HEK293 (cell line): ENCODE measurements at regions not wholly inside any gene's neighbourhood (a gene's known extent, or its start where the extent isn't known, plus 50 kb on each side); places are given as distances from the start of the nearest gene placed in this dataset.
A peak's percentile ranks its signal among the peaks of the same experiment; 100 is the strongest.
"Not testable (repeated sequence)": the region's sequence is repeated elsewhere in the genome, so short reads cannot be mapped to it uniquely, and the experiment has no call there.

Experiments used
- CTCF ChIA-PET: fragments of 350-600 bp; formaldehyde crosslinking; extraction: SDS; loops from one replicate; lab custom pipeline; 2021; ENCODE audit warnings: antibody characterized with exemption; lab: Yijun Ruan, JAX
- POLR2A ChIA-PET: fragments of 300-600 bp; formaldehyde crosslinking; extraction: SDS; loops from one replicate; lab custom pipeline; 2020; ENCODE audit warnings: antibody characterized with exemption, inconsistent platforms; lab: Yijun Ruan, JAX
- H3K27ac ChIP-seq: fragments of 200-500 bp; sonication (Bioruptor generic); 2 replicates; pipeline ENCODE4 v1.5.1; 2014; ENCODE audit warnings: low read depth, low read length, control low read depth, inconsistent platforms; ENCODE audit errors: extremely low read depth
- H3K36me3 ChIP-seq, 2 experiments: fragments of 200-500 bp in 1 of 2; sonication (Bioruptor generic) in 1 of 2; 1 replicate in 1 of 2; 2 replicates in 1 of 2; pipeline ENCODE4 v1.5.1; 2014 to 2017; ENCODE audit warnings: inconsistent platforms in 2 of 2, low read length in 2 of 2; ENCODE audit not compliant: control insufficient read depth in 2 of 2, insufficient read depth in 1 of 2
- H3K4me1 ChIP-seq: fragments of 200-500 bp; sonication (Bioruptor generic); 2 replicates; pipeline ENCODE4 v1.5.1; 2014; ENCODE audit warnings: mild to moderate bottlenecking, low read length, inconsistent platforms; ENCODE audit not compliant: control insufficient read depth, insufficient read depth
- H3K4me3 ChIP-seq: 2 replicates; pipeline ENCODE4 v1.5.1; 2011; ENCODE audit warnings: low read depth, mild to moderate bottlenecking, control low read depth, low read length, moderate library complexity
- H3K9me3 ChIP-seq: fragments of 200-500 bp; sonication (Bioruptor generic); 2 replicates; pipeline ENCODE4 v1.5.1; 2014; ENCODE audit warnings: low read depth, low read length, inconsistent platforms; ENCODE audit not compliant: control insufficient read depth, insufficient read depth
- RBAK ChIP-seq: fragments of 450-650 bp; formaldehyde crosslinking; IDR thresholded peaks from 2 replicates; pipeline ENCODE4 v1.5.1; 2016; ENCODE audit warnings: missing biosample characterization, missing genetic modification characterization
- REPIN1 ChIP-seq: fragments of 450-650 bp; formaldehyde crosslinking; IDR thresholded peaks from 2 replicates; pipeline ENCODE4 v1.5.1; 2017; ENCODE audit warnings: missing biosample characterization, missing genetic modification characterization, low read depth
- SP7 ChIP-seq: fragments of 450-650 bp; formaldehyde crosslinking; IDR thresholded peaks from 2 replicates; pipeline ENCODE4 v1.5.1; 2016; ENCODE audit warnings: missing biosample characterization, missing genetic modification characterization
- YY1 ChIP-seq: fragments of 450-650 bp; formaldehyde crosslinking; IDR thresholded peaks from 2 replicates; pipeline ENCODE4 v1.5.1; 2018; ENCODE audit warnings: missing biosample characterization, missing genetic modification characterization
- ZBTB17 ChIP-seq: fragments of 450-650 bp; formaldehyde crosslinking; IDR thresholded peaks from 2 replicates; pipeline ENCODE4 v1.5.1; 2016; ENCODE audit warnings: missing biosample characterization, missing genetic modification characterization
- ZEB2 ChIP-seq: fragments of 450-650 bp; formaldehyde crosslinking; IDR thresholded peaks from 2 replicates; pipeline ENCODE4 v1.5.1; 2016; ENCODE audit warnings: missing biosample characterization, missing genetic modification characterization
- ZIC2 ChIP-seq: fragments of 450-650 bp; formaldehyde crosslinking; IDR thresholded peaks from 2 replicates; pipeline ENCODE4 v1.5.1; 2016; ENCODE audit warnings: missing biosample characterization, missing genetic modification characterization
- ZNF146 ChIP-seq: fragments of 450-650 bp; formaldehyde crosslinking; IDR thresholded peaks from 2 replicates; pipeline ENCODE4 v1.5.1; 2016; ENCODE audit warnings: missing biosample characterization, missing genetic modification characterization
- ZNF280C ChIP-seq: fragments of 450-650 bp; formaldehyde crosslinking; IDR thresholded peaks from 2 replicates; pipeline ENCODE4 v1.5.1; 2016; ENCODE audit warnings: missing biosample characterization, missing genetic modification characterization
- ZNF324 ChIP-seq: fragments of 450-650 bp; formaldehyde crosslinking; IDR thresholded peaks from 2 replicates; pipeline ENCODE4 v1.5.1; 2016; ENCODE audit warnings: missing biosample characterization, missing genetic modification characterization
- ZNF341 ChIP-seq: fragments of 450-650 bp; formaldehyde crosslinking; IDR thresholded peaks from 2 replicates; pipeline ENCODE4; 2016; ENCODE audit warnings: low read depth, missing biosample characterization, missing genetic modification characterization
- ZNF37A ChIP-seq: fragments of 450-650 bp; IDR thresholded peaks from 2 replicates; pipeline ENCODE4 v1.5.1; 2018; ENCODE audit warnings: missing biosample characterization, missing genetic modification characterization
- ZNF404 ChIP-seq: fragments of 450-650 bp; formaldehyde crosslinking; IDR thresholded peaks from 2 replicates; pipeline ENCODE4 v1.5.1; 2017; ENCODE audit warnings: missing biosample characterization, missing genetic modification characterization
- ZNF560 ChIP-seq: fragments of 450-650 bp; formaldehyde crosslinking; IDR thresholded peaks from 2 replicates; pipeline ENCODE4 v1.5.1; 2017; ENCODE audit warnings: missing biosample characterization, missing genetic modification characterization, borderline replicate concordance
- ZNF571 ChIP-seq: fragments of 450-650 bp; formaldehyde crosslinking; IDR thresholded peaks from 2 replicates; pipeline ENCODE4 v1.5.0; 2017; ENCODE audit warnings: missing biosample characterization, missing genetic modification characterization
- ZNF624 ChIP-seq: fragments of 450-650 bp; formaldehyde crosslinking; IDR thresholded peaks from 2 replicates; pipeline ENCODE4 v1.5.1; 2017; ENCODE audit warnings: missing biosample characterization, missing genetic modification characterization
- ZNF629 ChIP-seq: fragments of 450-650 bp; formaldehyde crosslinking; IDR thresholded peaks from 2 replicates; pipeline ENCODE4 v1.5.1; 2017; ENCODE audit warnings: missing biosample characterization, missing genetic modification characterization
- ZNF830 ChIP-seq: fragments of 450-650 bp; IDR thresholded peaks from 2 replicates; pipeline ENCODE4 v1.5.0; 2018; ENCODE audit warnings: missing biosample characterization, missing genetic modification characterization, low read depth, mild to moderate bottlenecking, moderate library complexity
- ZSCAN16 ChIP-seq: fragments of 450-650 bp; formaldehyde crosslinking; IDR thresholded peaks from 2 replicates; pipeline ENCODE4 v1.5.1; 2016; ENCODE audit warnings: missing biosample characterization, missing genetic modification characterization
- ZSCAN30 ChIP-seq: fragments of 450-650 bp; IDR thresholded peaks from 2 replicates; pipeline ENCODE4 v1.5.1; 2018; ENCODE audit warnings: missing biosample characterization, mild to moderate bottlenecking, missing genetic modification characterization, moderate library complexity
- TF ChIP-seq, protein P1 (sequence below): fragments of 450-650 bp; formaldehyde crosslinking; IDR thresholded peaks from 2 replicates; pipeline ENCODE4 v1.5.1; 2016; ENCODE audit warnings: missing biosample characterization, missing genetic modification characterization, low read depth
- TF ChIP-seq, protein P2 (sequence below): fragments of 450-650 bp; formaldehyde crosslinking; IDR thresholded peaks from 2 replicates; pipeline ENCODE4 v1.5.0; 2017; ENCODE audit warnings: missing biosample characterization, missing genetic modification characterization, borderline replicate concordance

- TF ChIP-seq ZNF37A: no peak
- TF ChIP-seq REPIN1 (tag by site-specific recombination): no peak
- no peak for TF ChIP-seq RBAK (tag by site-specific recombination)
- no peak for TF ChIP-seq ZNF324 (tag by site-specific recombination)
- TF ChIP-seq ZBTB17 (tag by site-specific recombination): no peak
- TF ChIP-seq ZNF571: no peak
Measured at GRCh38 chr4:156374894-156375293, 421.2 kb upstream of the CTSO start (continued).

GRCh38 chr4:156374069-156374468 is 420.4 kb upstream of the CTSO start:
- Histone ChIP-seq H3K36me3 (no peaks in the 10 kb centered on the region), H3K9me3 (no peaks in the 10 kb centered on the region), H3K4me1 (no peaks in the 10 kb centered on the region), H3K27ac (no peak overlapping the region), H3K4me3 (no peak overlapping the region)
- ChIA-PET CTCF (no interaction called here), POLR2A (no interaction called here)
- TF ChIP-seq ZSCAN16 (tag by site-specific recombination): no peak
- TF ChIP-seq ZNF280C: no peak
- TF ChIP-seq ZNF146 (tag by site-specific recombination): no peak
- no peak for TF ChIP-seq ZNF830 (tag by site-specific recombination)
- TF ChIP-seq ZNF629 (tag by site-specific recombination): no peak
- no peak for TF ChIP-seq ZNF404 (tag by site-specific recombination)
- TF ChIP-seq ZEB2 (tag by site-specific recombination): no peak
- TF ChIP-seq, protein P1, sequence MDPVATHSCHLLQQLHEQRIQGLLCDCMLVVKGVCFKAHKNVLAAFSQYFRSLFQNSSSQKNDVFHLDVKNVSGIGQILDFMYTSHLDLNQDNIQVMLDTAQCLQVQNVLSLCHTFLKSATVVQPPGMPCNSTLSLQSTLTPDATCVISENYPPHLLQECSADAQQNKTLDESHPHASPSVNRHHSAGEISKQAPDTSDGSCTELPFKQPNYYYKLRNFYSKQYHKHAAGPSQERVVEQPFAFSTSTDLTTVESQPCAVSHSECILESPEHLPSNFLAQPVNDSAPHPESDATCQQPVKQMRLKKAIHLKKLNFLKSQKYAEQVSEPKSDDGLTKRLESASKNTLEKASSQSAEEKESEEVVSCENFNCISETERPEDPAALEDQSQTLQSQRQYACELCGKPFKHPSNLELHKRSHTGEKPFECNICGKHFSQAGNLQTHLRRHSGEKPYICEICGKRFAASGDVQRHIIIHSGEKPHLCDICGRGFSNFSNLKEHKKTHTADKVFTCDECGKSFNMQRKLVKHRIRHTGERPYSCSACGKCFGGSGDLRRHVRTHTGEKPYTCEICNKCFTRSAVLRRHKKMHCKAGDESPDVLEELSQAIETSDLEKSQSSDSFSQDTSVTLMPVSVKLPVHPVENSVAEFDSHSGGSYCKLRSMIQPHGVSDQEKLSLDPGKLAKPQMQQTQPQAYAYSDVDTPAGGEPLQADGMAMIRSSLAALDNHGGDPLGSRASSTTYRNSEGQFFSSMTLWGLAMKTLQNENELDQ (tag by site-specific recombination): no peak
- TF ChIP-seq, protein P2, sequence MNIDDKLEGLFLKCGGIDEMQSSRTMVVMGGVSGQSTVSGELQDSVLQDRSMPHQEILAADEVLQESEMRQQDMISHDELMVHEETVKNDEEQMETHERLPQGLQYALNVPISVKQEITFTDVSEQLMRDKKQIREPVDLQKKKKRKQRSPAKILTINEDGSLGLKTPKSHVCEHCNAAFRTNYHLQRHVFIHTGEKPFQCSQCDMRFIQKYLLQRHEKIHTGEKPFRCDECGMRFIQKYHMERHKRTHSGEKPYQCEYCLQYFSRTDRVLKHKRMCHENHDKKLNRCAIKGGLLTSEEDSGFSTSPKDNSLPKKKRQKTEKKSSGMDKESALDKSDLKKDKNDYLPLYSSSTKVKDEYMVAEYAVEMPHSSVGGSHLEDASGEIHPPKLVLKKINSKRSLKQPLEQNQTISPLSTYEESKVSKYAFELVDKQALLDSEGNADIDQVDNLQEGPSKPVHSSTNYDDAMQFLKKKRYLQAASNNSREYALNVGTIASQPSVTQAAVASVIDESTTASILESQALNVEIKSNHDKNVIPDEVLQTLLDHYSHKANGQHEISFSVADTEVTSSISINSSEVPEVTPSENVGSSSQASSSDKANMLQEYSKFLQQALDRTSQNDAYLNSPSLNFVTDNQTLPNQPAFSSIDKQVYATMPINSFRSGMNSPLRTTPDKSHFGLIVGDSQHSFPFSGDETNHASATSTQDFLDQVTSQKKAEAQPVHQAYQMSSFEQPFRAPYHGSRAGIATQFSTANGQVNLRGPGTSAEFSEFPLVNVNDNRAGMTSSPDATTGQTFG (tag by site-specific recombination): no peak
- no peak for TF ChIP-seq SP7 (tag by site-specific recombination)
- no peak for TF ChIP-seq ZNF624 (tag by site-specific recombination)
- no peak for TF ChIP-seq ZSCAN30 (tag by site-specific recombination)
- TF ChIP-seq ZNF560 (tag by site-specific recombination): no peak

DNA sequence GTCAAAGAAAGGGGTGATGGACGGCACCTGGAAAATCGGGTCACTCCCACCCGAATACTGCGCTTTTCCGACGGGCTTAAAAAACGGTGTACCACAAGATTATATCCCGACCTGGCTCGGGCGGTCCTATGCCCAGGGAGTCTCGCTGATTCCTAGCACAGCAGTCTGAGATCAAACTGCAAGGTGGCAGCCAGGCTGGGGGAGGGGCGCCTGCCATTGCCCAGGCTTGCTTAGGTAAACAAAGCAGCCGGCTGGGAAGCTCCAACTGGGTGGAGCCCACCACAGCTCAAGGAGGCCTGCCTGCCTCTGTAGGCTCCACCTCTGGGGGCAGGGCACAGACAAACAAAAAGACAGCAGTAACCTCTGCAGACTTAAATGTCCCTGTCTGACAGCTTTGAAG is 413.8 kb upstream of the CTSO start:
- POLR2A ChIA-PET, H3K4me3 ChIP-seq: not testable (repeated sequence)
- CTCF ChIA-PET: interaction anchor here (0.7 kb wide), 1 partner anchor 197 kb away, joined by 3 read pairs; no protein-coding TSS in a partner anchor

More for the DNA sequence above, 413.8 kb upstream of the CTSO start:
- H3K9me3 ChIP-seq, H3K27ac ChIP-seq, H3K4me1 ChIP-seq, H3K36me3 ChIP-seq: not testable (repeated sequence)
- TF ChIP-seq ZIC2 (0 out of 2 replicates have a peak, but pooled peaks have one; percentile 10), YY1 (tag by site-specific recombination) (0 out of 2 replicates have a peak, but pooled peaks have one; percentile 26), ZNF341 (peak; percentile 54; the same call in 1 of the 2 replicates)
